ENCODE measurements at regions not wholly inside any gene's neighbourhood (a gene's known extent, or its start where the extent isn't known, plus 50 kb on each side); places are given as distances from the start of the nearest gene placed in this dataset.

DNA sequence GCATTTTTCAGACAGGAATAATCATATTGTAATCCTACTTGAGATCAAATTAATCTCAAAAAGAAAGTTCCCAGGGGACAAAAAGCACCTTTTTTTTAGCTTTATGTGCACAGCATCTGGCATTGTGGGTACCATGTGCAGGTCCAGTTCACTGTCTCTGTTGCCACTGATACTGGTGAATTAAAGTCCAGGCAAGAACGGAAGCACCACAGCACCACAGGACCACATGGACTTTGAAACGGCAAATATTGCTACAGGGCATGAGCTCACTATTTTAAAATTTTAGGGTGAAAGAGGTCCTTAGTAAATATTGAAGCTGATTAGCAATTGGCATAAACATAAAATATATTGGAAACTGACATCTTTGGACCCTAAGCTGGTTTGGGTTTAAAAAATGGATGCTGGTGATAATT is 709.0 kb downstream of the EPM2A start:
- no peak overlapping the region for H3K27ac Mint-ChIP-seq (ENCODE audit: unreplicated experiment)
- TF ChIP-seq, protein P1, sequence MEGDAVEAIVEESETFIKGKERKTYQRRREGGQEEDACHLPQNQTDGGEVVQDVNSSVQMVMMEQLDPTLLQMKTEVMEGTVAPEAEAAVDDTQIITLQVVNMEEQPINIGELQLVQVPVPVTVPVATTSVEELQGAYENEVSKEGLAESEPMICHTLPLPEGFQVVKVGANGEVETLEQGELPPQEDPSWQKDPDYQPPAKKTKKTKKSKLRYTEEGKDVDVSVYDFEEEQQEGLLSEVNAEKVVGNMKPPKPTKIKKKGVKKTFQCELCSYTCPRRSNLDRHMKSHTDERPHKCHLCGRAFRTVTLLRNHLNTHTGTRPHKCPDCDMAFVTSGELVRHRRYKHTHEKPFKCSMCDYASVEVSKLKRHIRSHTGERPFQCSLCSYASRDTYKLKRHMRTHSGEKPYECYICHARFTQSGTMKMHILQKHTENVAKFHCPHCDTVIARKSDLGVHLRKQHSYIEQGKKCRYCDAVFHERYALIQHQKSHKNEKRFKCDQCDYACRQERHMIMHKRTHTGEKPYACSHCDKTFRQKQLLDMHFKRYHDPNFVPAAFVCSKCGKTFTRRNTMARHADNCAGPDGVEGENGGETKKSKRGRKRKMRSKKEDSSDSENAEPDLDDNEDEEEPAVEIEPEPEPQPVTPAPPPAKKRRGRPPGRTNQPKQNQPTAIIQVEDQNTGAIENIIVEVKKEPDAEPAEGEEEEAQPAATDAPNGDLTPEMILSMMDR (IDR thresholded peaks at IDR 0.05): no peak
- H3K9me3 Mint-ChIP-seq (ENCODE audit: unreplicated experiment): no peaks in the 10 kb centered on the region
- no peaks in the 10 kb centered on the region for H3K36me3 Mint-ChIP-seq (ENCODE audit: unreplicated experiment)
- no peak for DNase-seq (ENCODE audit: extremely low spot score, unreplicated experiment)
- no peak overlapping the region for H3K4me3 Mint-ChIP-seq (ENCODE audit: unreplicated experiment)
- no peaks in the 10 kb centered on the region for H3K27me3 Mint-ChIP-seq (ENCODE audit: unreplicated experiment)
- H3K4me1 Mint-ChIP-seq (ENCODE audit: unreplicated experiment): peaks cover 6% of the 10 kb centered on the region

DNA sequence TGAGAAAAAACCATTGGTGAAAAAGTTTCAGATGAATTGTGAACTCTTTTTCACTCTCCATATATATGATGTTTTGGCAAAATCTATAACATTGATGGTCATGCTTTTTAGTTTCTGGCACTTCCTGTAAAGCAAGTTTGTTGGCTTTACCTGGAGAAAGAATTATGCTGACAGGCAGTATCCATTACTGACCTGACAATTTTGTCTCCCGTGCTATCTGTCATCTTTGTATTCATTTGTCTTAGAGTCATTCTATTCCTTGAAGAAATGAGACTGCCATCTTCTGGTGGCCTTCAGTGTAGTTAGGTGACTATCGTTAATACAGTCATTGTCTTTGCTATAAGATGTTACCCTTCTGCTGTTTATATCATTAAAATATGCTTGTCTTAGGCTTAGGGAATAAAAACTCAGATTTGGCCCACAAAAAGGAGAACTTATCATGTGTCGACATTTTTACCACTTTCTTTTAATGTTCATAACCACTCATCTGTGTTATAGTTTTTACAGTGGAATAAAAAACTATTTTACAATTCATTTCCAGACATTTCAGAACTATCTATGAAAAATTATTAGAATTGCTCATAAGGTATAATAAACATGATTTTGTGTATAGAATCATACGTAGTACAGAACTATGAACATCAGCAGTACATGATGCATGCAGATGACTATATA is 707.0 kb downstream of the EPM2A start:
- no peak for DNase-seq (ENCODE audit: extremely low spot score, unreplicated experiment)
- TF ChIP-seq, protein P1 (IDR thresholded peaks at IDR 0.05): peak; percentile 69
- Mint-ChIP-seq H3K4me3 (ENCODE audit: unreplicated experiment) (no peak overlapping the region), H3K36me3 (ENCODE audit: unreplicated experiment) (no peaks in the 10 kb centered on the region), H3K4me1 (ENCODE audit: unreplicated experiment) (peaks cover 15% of the 10 kb centered on the region), H3K9me3 (ENCODE audit: unreplicated experiment) (no peaks in the 10 kb centered on the region), H3K27ac (ENCODE audit: unreplicated experiment) (no peak overlapping the region), H3K27me3 (ENCODE audit: unreplicated experiment) (no peaks in the 10 kb centered on the region)

DNA sequence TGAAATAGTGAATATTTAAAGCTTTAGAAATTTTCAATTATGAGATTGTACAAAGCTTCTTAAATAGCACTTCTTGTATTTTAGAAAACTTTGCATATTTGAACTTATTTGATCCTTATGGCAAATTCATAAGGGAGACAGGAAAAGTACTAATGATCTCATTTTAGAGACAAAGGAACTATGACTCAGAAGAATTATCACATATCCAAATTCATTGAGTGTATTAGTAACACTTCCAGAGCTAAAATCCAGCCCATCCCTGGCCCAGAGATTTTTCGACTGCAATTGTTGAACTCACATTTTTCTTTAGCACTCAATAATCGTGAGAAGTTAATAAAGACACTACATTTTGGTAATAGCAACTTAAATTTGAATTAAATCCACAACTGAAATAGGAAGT is 704.3 kb downstream of the EPM2A start:
- no peaks in the 10 kb centered on the region for H3K36me3 Mint-ChIP-seq (ENCODE audit: unreplicated experiment)
- no peaks in the 10 kb centered on the region for H3K27me3 Mint-ChIP-seq (ENCODE audit: unreplicated experiment)
- no peak overlapping the region for H3K4me3 Mint-ChIP-seq (ENCODE audit: unreplicated experiment)
- H3K4me1 Mint-ChIP-seq (ENCODE audit: unreplicated experiment): peaks cover 32% of the 10 kb centered on the region
- no peak for DNase-seq (ENCODE audit: extremely low spot score, unreplicated experiment)
- TF ChIP-seq, protein P1 (IDR thresholded peaks at IDR 0.05): no peak
- H3K27ac Mint-ChIP-seq (ENCODE audit: unreplicated experiment): no peak overlapping the region
- peaks cover 8% of the 10 kb centered on the region for H3K9me3 Mint-ChIP-seq (ENCODE audit: unreplicated experiment)

DNA sequence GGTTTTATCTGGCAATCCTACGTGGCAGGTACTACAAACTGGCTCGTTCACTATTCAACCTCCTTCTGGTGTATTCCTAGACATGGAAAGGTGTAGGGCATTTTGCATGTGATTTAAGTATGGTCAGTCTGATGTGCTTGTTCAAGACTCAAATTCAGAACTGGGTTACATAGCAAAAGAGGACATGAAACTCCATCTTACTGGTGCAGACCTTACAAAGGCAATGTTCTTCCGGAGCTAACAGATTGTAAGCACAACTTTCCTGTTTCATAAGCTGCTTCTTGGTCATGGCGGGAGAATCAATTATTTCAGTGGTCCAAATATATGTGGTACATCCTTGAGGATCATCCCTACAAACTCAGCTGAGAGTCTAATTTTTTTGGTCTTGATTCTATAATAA is 703.4 kb downstream of the EPM2A start:
- peaks cover 39% of the 10 kb centered on the region for H3K4me1 Mint-ChIP-seq (ENCODE audit: unreplicated experiment)
- no peaks in the 10 kb centered on the region for H3K36me3 Mint-ChIP-seq (ENCODE audit: unreplicated experiment)
- TF ChIP-seq, protein P1 (IDR thresholded peaks at IDR 0.05): no peak
- H3K9me3 Mint-ChIP-seq (ENCODE audit: unreplicated experiment): peaks cover 8% of the 10 kb centered on the region
- H3K27me3 Mint-ChIP-seq (ENCODE audit: unreplicated experiment): no peaks in the 10 kb centered on the region
- no peak for DNase-seq (ENCODE audit: extremely low spot score, unreplicated experiment)
- H3K27ac Mint-ChIP-seq (ENCODE audit: unreplicated experiment): no peak overlapping the region
- H3K4me3 Mint-ChIP-seq (ENCODE audit: unreplicated experiment): no peak overlapping the region

DNA sequence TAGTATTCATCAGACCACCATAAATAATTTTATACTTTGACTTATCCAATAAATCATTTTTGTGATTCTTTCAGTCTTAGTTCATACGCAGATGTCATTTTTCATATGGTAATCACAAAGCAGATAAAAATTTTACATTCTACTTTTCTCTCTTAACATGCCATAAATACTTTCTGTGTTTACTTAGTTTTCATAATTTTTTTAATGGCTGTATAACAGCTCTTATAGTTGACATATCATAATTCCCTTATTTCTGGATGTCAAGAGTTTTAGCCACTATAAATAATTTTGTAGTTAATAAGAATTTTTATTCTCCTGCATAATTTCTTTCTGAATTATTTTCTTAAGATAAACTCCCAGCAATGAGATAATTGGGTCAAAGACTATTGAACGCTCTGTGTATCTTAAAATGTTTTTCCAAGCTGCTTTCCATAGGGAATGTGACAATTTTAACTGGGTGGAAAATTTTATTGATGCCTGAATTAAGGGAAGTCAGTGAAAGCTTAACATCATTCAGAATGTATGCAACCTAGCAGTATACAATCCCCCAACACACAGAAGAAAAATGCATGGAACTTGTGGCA is 702.7 kb downstream of the EPM2A start:
- no peak overlapping the region for H3K27ac Mint-ChIP-seq (ENCODE audit: unreplicated experiment)
- H3K4me1 Mint-ChIP-seq (ENCODE audit: unreplicated experiment): peaks cover 43% of the 10 kb centered on the region

More for the DNA sequence above, 702.7 kb downstream of the EPM2A start:
- Mint-ChIP-seq H3K36me3 (ENCODE audit: unreplicated experiment) (no peaks in the 10 kb centered on the region), H3K4me3 (ENCODE audit: unreplicated experiment) (no peak overlapping the region), H3K27me3 (ENCODE audit: unreplicated experiment) (no peaks in the 10 kb centered on the region), H3K9me3 (ENCODE audit: unreplicated experiment) (peaks cover 8% of the 10 kb centered on the region)
- no peak for DNase-seq (ENCODE audit: extremely low spot score, unreplicated experiment)
- TF ChIP-seq, protein P1 (IDR thresholded peaks at IDR 0.05): no peak

Data from osteocyte (in vitro differentiated cells).